Anterior cingulate cortex (tissue), 58 donors: ENCODE measurements at regions not wholly inside any gene's neighbourhood (a gene's known extent, or its start where the extent isn't known, plus 50 kb on each side); places are given as distances from the start of the nearest gene placed in this dataset.
"Not testable (repeated sequence)": the region's sequence is repeated elsewhere in the genome, so short reads cannot be mapped to it uniquely, and the experiment has no call there.

Source experiments
- DNase-seq, 58 donors: peaks; one replicate each; lab custom pipeline; 2025; lab: John Stamatoyannopoulos, UW

GRCh38 chr7:83306502-83306901, 143.8 kb upstream of the PCLO start:
- DNase-seq = no peak

GRCh38 chr7:83305027-83305426, 142.3 kb upstream of the PCLO start:
- DNase-seq = no peak

GRCh38 chr7:83301416-83301815, 138.7 kb upstream of the PCLO start:
- no peak for DNase-seq

- DNase-seq = no peak
Observed at GRCh38 chr7:83290211-83290610, 127.5 kb upstream of the PCLO start.

- DNase-seq = no peak
Observed at GRCh38 chr7:83289419-83289993, 126.8 kb upstream of the PCLO start.

- no peak for DNase-seq
Observed at GRCh38 chr7:83280671-83281070, 118.0 kb upstream of the PCLO start.

GRCh38 chr7:83276250-83276649, 113.6 kb upstream of the PCLO start:
- DNase-seq = no peak

GRCh38 chr7:83273699-83274098, 111.0 kb upstream of the PCLO start:
- DNase-seq = no peak

GRCh38 chr7:83271212-83272099, 108.8 kb upstream of the PCLO start:
- DNase-seq = peak in 1 of 58 donors; percentile 5

- no peak for DNase-seq
Observed at GRCh38 chr7:83270407-83270806, 107.7 kb upstream of the PCLO start.

GRCh38 chr7:83267141-83267631, 104.5 kb upstream of the PCLO start:
- DNase-seq = no peak

- not testable (repeated sequence) for DNase-seq
Observed at GRCh38 chr7:83263442-83264034, 100.9 kb upstream of the PCLO start.

- no peak for DNase-seq
Observed at GRCh38 chr7:83259064-83259463, 96.4 kb upstream of the PCLO start.

GRCh38 chr7:83248000-83248399, 85.3 kb upstream of the PCLO start:
- DNase-seq = no peak

- not testable (repeated sequence) for DNase-seq
Observed at GRCh38 chr7:83219231-83219630, 56.5 kb upstream of the PCLO start.

GRCh38 chr7:83212883-83213282, 50.2 kb upstream of the PCLO start:
- DNase-seq = no peak
